Tibial nerve (tissue), 3 donors: ENCODE measurements at regions not wholly inside any gene's neighbourhood (a gene's known extent, or its start where the extent isn't known, plus 50 kb on each side); places are given as distances from the start of the nearest gene placed in this dataset.

ENCODE experiments used
- POLR2A ChIP-seq, 2 donors: fragments of 450-650 bp; IDR thresholded peaks; one replicate each; pipeline ENCODE4 v1.6.1; 2017; ENCODE audit warnings: antibody characterized with exemption in 2 of 2, mild to moderate bottlenecking in 2 of 2, moderate library complexity in 2 of 2
- TF ChIP-seq, protein P1 (sequence below), 5 experiments: fragments of 200-600 bp in 3 of 5; fragments of 450-650 bp in 2 of 5; sonication (generic) in 3 of 5; IDR thresholded peaks; one replicate each; pipeline ENCODE4 v1.5.1; 2016 to 2019; ENCODE audit warnings: antibody characterized with exemption in 5 of 5, mild to moderate bottlenecking in 3 of 5, moderate library complexity in 2 of 5

DNA sequence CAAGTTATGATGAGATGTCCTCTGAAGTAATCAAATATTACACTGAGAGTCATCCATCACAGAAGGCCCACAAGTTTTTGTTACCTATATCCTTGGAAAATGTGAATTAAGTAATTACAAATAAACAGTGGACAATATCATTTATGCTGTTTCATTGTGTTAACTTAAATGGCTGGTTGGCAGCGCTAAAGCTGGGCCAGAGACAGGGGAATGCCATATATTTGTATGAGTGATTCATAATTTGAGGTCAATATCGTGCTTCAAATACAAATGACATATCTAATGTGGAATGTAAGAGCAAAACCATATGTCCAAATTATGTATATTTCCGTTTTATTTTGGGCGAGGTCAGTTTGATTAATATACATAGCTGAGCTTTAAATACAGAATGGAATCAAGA is 1556.2 kb downstream of the SLITRK5 start:
- no peak for TF ChIP-seq POLR2A (IDR thresholded peaks at IDR 0.05)
- TF ChIP-seq, protein P1, sequence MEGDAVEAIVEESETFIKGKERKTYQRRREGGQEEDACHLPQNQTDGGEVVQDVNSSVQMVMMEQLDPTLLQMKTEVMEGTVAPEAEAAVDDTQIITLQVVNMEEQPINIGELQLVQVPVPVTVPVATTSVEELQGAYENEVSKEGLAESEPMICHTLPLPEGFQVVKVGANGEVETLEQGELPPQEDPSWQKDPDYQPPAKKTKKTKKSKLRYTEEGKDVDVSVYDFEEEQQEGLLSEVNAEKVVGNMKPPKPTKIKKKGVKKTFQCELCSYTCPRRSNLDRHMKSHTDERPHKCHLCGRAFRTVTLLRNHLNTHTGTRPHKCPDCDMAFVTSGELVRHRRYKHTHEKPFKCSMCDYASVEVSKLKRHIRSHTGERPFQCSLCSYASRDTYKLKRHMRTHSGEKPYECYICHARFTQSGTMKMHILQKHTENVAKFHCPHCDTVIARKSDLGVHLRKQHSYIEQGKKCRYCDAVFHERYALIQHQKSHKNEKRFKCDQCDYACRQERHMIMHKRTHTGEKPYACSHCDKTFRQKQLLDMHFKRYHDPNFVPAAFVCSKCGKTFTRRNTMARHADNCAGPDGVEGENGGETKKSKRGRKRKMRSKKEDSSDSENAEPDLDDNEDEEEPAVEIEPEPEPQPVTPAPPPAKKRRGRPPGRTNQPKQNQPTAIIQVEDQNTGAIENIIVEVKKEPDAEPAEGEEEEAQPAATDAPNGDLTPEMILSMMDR (IDR thresholded peaks at IDR 0.05): no peak
